ENCODE measurements at regions not wholly inside any gene's neighbourhood (a gene's known extent, or its start where the extent isn't known, plus 50 kb on each side); places are given as distances from the start of the nearest gene placed in this dataset.

DNA sequence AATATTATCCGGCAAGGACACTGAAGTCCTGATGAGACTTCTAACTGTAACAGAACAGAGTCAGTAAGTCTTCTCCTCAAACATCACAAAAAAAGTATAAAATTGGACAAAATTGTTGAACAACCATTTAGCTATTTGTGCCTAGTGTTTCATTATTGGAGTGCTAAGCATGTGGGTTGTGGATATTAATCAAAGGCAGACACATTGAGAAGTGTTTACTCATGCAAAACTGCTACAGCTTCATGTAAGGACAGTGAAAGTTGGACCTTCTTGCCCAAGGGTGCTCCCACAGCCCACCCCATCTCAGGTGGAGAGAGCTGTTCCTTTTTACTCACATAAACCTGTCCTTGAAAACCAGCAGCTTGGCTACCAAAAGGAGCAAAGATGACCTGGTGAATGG is 355.1 kb upstream of the DAB2 start:
- TF ChIP-seq ZNF384 (IDR thresholded peaks at IDR 0.05): no peak
- no peak for TF ChIP-seq SP1 (IDR thresholded peaks at IDR 0.05)
- TF ChIP-seq FOXM1 (IDR thresholded peaks at IDR 0.05; ENCODE audit: borderline replicate concordance): no peak
- no peak for TF ChIP-seq FOXK2 (IDR thresholded peaks at IDR 0.05)
- no peak for TF ChIP-seq TARDBP (IDR thresholded peaks at IDR 0.05)
